ENCODE measurements at regions not wholly inside any gene's neighbourhood (a gene's known extent, or its start where the extent isn't known, plus 50 kb on each side); places are given as distances from the start of the nearest gene placed in this dataset.

DNA sequence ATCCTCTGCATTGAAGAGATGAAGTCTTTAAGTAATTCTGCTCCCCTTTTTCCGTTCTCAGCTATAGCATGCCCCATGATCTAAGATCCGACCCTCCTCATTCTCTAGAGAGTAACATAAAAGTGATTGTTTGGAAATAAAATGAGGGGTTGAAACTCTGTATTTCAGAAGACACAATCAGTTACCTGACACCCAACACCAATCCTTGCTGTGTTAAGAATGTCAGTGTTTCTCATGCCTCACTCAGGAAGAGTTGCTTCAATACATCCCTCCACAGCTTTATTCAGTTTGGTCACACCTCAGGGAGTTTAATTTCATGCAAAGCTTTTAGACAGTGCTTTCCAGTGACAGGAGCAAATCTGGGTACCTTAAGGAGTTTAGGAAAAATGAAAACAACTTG, 49.9 kb upstream of the RBBP8 start:
- H3K36me3 ChIP-seq (replicated peaks; ENCODE audit: insufficient read depth, low read length) = no peaks in the 10 kb centered on the region
- H4K20me1 ChIP-seq (ENCODE audit: insufficient read depth, low read length) = no peaks in the 10 kb centered on the region
- no peak overlapping the region for H2AFZ ChIP-seq (ENCODE audit: low read length)
- no peak for DNase-seq
- no peaks in the 10 kb centered on the region for H3K79me2 ChIP-seq (ENCODE audit: low read length)
- no peaks in the 10 kb centered on the region for H3K9me2 ChIP-seq (replicated peaks; ENCODE audit: insufficient read depth, low read length)
- no peaks in the 10 kb centered on the region for H3K27me3 ChIP-seq (replicated peaks; ENCODE audit: insufficient read depth, low read length)
- H3K4me3 ChIP-seq (ENCODE audit: low read length) = no peak overlapping the region
- no peak for TF ChIP-seq EZH2 (optimal IDR thresholded peaks at IDR 0.05; ENCODE audit: low read depth, low read length)
- TF ChIP-seq, protein P1, sequence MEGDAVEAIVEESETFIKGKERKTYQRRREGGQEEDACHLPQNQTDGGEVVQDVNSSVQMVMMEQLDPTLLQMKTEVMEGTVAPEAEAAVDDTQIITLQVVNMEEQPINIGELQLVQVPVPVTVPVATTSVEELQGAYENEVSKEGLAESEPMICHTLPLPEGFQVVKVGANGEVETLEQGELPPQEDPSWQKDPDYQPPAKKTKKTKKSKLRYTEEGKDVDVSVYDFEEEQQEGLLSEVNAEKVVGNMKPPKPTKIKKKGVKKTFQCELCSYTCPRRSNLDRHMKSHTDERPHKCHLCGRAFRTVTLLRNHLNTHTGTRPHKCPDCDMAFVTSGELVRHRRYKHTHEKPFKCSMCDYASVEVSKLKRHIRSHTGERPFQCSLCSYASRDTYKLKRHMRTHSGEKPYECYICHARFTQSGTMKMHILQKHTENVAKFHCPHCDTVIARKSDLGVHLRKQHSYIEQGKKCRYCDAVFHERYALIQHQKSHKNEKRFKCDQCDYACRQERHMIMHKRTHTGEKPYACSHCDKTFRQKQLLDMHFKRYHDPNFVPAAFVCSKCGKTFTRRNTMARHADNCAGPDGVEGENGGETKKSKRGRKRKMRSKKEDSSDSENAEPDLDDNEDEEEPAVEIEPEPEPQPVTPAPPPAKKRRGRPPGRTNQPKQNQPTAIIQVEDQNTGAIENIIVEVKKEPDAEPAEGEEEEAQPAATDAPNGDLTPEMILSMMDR (IDR thresholded peaks at IDR 0.05; ENCODE audit: low read length) = no peak
- TF ChIP-seq EZH2phosphoT487 (IDR thresholded peaks at IDR 0.05; ENCODE audit: low read length) = no peak
- H3K4me2 ChIP-seq (ENCODE audit: low read depth, low read length) = no peak overlapping the region
- H3K9me3 ChIP-seq (replicated peaks; ENCODE audit: insufficient read depth, low read length) = no peaks in the 10 kb centered on the region
- no peak overlapping the region for H3K9ac ChIP-seq (ENCODE audit: low read length)
- H3K27ac ChIP-seq (ENCODE audit: low read length) = no peak overlapping the region
- H3F3A ChIP-seq (ENCODE audit: insufficient read depth, low read length) = no peaks in the 10 kb centered on the region
- H3K4me1 ChIP-seq (ENCODE audit: low read length) = no peaks in the 10 kb centered on the region

Data from MM.1S (cell line).